ENCODE measurements at regions not wholly inside any gene's neighbourhood (a gene's known extent, or its start where the extent isn't known, plus 50 kb on each side); places are given as distances from the start of the nearest gene placed in this dataset.

GRCh38 chr10:78640796-78641636 lies 427.8 kb upstream of the ZMIZ1 start:
- Histone ChIP-seq H3K27me3 (ENCODE audit: control insufficient read depth, insufficient read depth, low read length) (peaks cover 2% of the 10 kb centered on the region), H3K4me1 (ENCODE audit: control insufficient read depth, insufficient read depth, low read length) (no peaks in the 10 kb centered on the region), H3K36me3 (ENCODE audit: control insufficient read depth, insufficient read depth, low read length) (no peaks in the 10 kb centered on the region), H3K9me3 (ENCODE audit: control insufficient read depth, insufficient read depth, low read length) (no peaks in the 10 kb centered on the region), H3K9ac (ENCODE audit: low read depth, low read length) (no peak overlapping the region), H3K4me3 (ENCODE audit: low read depth, low read length) (no peak overlapping the region)

- no peaks in the 10 kb centered on the region for H3K36me3 ChIP-seq (ENCODE audit: control insufficient read depth, insufficient read depth, low read length)
- H3K4me3 ChIP-seq (ENCODE audit: low read depth, low read length) = no peak overlapping the region
- H3K27me3 ChIP-seq (ENCODE audit: control insufficient read depth, insufficient read depth, low read length) = peaks cover 2% of the 10 kb centered on the region
- H3K9me3 ChIP-seq (ENCODE audit: control insufficient read depth, insufficient read depth, low read length) = no peaks in the 10 kb centered on the region
- H3K4me1 ChIP-seq (ENCODE audit: control insufficient read depth, insufficient read depth, low read length) = no peaks in the 10 kb centered on the region
- no peak overlapping the region for H3K9ac ChIP-seq (ENCODE audit: low read depth, low read length)
These were observed 427.1 kb upstream of the ZMIZ1 start for GRCh38 chr10:78641693-78642092.

DNA sequence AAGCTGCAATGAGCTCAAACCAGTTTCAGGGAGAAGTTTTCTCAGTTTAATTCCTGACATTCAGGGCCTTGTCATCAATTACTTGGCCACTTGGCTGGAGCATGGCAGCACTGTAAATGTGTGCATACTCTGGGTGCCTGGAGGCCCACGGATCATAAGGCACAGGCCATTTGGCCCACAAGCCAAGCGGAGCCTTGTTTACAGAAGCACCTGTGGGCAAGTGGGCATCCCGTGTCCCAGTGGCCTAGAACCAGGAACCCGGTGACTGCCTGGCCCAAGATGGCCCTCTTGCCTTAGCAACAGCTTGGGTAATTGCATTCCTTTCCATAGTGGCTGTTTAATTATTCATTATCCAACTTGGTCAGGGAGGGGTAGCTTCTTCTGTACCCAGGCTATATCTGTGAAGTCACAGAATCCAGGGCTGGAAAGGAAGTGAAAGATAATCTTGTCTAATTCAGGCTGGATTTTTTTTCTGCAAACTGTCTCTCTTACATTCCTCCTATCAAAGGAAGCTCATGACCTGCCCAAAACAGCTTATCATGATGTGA lies 426.4 kb upstream of the ZMIZ1 start:
- no peaks in the 10 kb centered on the region for H3K9me3 ChIP-seq (ENCODE audit: control insufficient read depth, insufficient read depth, low read length)
- no peak overlapping the region for H3K4me3 ChIP-seq (ENCODE audit: low read depth, low read length)
- H3K36me3 ChIP-seq (ENCODE audit: control insufficient read depth, insufficient read depth, low read length) = no peaks in the 10 kb centered on the region
- no peaks in the 10 kb centered on the region for H3K27me3 ChIP-seq (ENCODE audit: control insufficient read depth, insufficient read depth, low read length)
- no peak overlapping the region for H3K9ac ChIP-seq (ENCODE audit: low read depth, low read length)
- H3K4me1 ChIP-seq (ENCODE audit: control insufficient read depth, insufficient read depth, low read length) = no peaks in the 10 kb centered on the region

DNA sequence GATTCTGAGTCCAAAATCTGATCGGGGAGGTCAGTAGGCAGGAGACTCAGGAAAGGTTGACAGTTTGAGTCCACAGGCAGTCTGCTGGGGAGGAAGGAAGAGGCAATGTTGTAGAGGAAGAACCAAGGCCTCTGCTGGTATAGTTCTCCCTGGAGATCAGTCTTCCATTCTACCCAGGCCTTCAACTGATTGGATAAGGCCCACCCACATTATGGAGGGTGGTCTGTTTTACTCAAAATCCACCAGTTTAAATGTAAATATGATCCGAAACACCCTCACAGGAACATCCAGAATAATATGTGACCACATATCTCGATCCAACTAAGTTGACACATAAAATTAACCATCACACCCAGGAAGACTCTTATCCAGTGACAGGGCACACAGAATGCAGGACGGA lies 425.3 kb upstream of the ZMIZ1 start:
- no peaks in the 10 kb centered on the region for H3K4me1 ChIP-seq (ENCODE audit: control insufficient read depth, insufficient read depth, low read length)
- no peak overlapping the region for H3K4me3 ChIP-seq (ENCODE audit: low read depth, low read length)
- H3K9me3 ChIP-seq (ENCODE audit: control insufficient read depth, insufficient read depth, low read length) = no peaks in the 10 kb centered on the region
- no peak overlapping the region for H3K9ac ChIP-seq (ENCODE audit: low read depth, low read length)
- no peaks in the 10 kb centered on the region for H3K27me3 ChIP-seq (ENCODE audit: control insufficient read depth, insufficient read depth, low read length)
- H3K36me3 ChIP-seq (ENCODE audit: control insufficient read depth, insufficient read depth, low read length) = no peaks in the 10 kb centered on the region

DNA sequence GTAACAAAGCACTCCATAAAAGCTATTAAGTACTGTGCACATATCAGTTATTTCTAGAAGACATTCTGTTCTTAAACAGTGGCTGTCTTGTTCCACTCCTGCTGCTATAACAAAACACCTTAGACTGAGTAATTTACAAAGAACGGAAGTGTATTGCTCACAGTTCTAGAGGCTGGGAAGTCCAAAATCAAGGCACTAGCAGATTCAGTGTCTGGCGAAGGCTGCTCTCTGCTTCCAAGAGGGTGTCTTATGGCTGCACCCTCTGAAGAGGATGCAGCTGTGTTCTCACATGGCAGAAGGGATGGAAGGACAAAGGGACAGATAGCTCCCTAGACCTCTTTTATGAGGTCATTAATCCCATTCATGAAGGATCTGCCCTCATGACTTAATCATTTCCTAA lies 424.2 kb upstream of the ZMIZ1 start:
- Histone ChIP-seq H3K4me3 (ENCODE audit: low read depth, low read length) (no peak overlapping the region), H3K9me3 (ENCODE audit: control insufficient read depth, insufficient read depth, low read length) (no peaks in the 10 kb centered on the region), H3K9ac (ENCODE audit: low read depth, low read length) (no peak overlapping the region), H3K4me1 (ENCODE audit: control insufficient read depth, insufficient read depth, low read length) (no peaks in the 10 kb centered on the region), H3K27me3 (ENCODE audit: control insufficient read depth, insufficient read depth, low read length) (no peaks in the 10 kb centered on the region), H3K36me3 (ENCODE audit: control insufficient read depth, insufficient read depth, low read length) (no peaks in the 10 kb centered on the region)

DNA sequence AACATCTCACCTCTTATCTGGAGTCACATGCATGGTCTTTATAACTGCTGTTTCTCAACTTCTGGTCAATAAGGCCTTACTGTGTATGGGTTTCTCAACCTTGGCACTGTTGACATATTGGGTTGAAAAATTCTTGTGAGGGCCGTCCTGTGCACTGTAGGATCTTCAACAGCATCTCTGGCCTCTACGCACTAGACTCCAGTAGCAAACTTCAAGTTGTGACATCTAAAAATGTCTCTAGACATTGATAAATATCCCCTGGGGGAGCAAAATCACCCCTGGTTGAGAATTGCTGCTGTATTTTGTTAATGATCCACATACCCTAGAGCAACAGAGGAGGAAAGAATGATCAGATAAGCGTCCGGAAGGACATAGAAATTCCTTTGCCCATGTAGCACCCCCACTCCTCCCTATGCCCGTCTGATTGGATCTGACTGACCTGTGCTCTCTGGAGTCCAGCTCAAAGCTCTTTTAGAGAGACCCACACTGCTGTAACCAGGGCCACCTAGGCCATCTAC lies 423.5 kb upstream of the ZMIZ1 start:
- no peaks in the 10 kb centered on the region for H3K36me3 ChIP-seq (ENCODE audit: control insufficient read depth, insufficient read depth, low read length)
- no peaks in the 10 kb centered on the region for H3K4me1 ChIP-seq (ENCODE audit: control insufficient read depth, insufficient read depth, low read length)
- no peak overlapping the region for H3K4me3 ChIP-seq (ENCODE audit: low read depth, low read length)
- no peaks in the 10 kb centered on the region for H3K27me3 ChIP-seq (ENCODE audit: control insufficient read depth, insufficient read depth, low read length)
- H3K9me3 ChIP-seq (ENCODE audit: control insufficient read depth, insufficient read depth, low read length) = no peaks in the 10 kb centered on the region
- no peak overlapping the region for H3K9ac ChIP-seq (ENCODE audit: low read depth, low read length)

GRCh38 chr10:78645975-78646374 lies 422.8 kb upstream of the ZMIZ1 start:
- Histone ChIP-seq H3K27me3 (ENCODE audit: control insufficient read depth, insufficient read depth, low read length) (no peaks in the 10 kb centered on the region), H3K9me3 (ENCODE audit: control insufficient read depth, insufficient read depth, low read length) (no peaks in the 10 kb centered on the region), H3K4me1 (ENCODE audit: control insufficient read depth, insufficient read depth, low read length) (no peaks in the 10 kb centered on the region), H3K36me3 (ENCODE audit: control insufficient read depth, insufficient read depth, low read length) (no peaks in the 10 kb centered on the region), H3K4me3 (ENCODE audit: low read depth, low read length) (no peak overlapping the region), H3K9ac (ENCODE audit: low read depth, low read length) (no peak overlapping the region)

GRCh38 chr10:78648256-78648860 lies 420.4 kb upstream of the ZMIZ1 start:
- Histone ChIP-seq H3K9me3 (ENCODE audit: control insufficient read depth, insufficient read depth, low read length) (no peaks in the 10 kb centered on the region), H3K27me3 (ENCODE audit: control insufficient read depth, insufficient read depth, low read length) (no peaks in the 10 kb centered on the region), H3K4me1 (ENCODE audit: control insufficient read depth, insufficient read depth, low read length) (no peaks in the 10 kb centered on the region), H3K9ac (ENCODE audit: low read depth, low read length) (no peak overlapping the region), H3K4me3 (ENCODE audit: low read depth, low read length) (no peak overlapping the region), H3K36me3 (ENCODE audit: control insufficient read depth, insufficient read depth, low read length) (no peaks in the 10 kb centered on the region)

- Histone ChIP-seq H3K27me3 (ENCODE audit: control insufficient read depth, insufficient read depth, low read length) (no peaks in the 10 kb centered on the region), H3K9me3 (ENCODE audit: control insufficient read depth, insufficient read depth, low read length) (no peaks in the 10 kb centered on the region), H3K9ac (ENCODE audit: low read depth, low read length) (no peak overlapping the region), H3K4me1 (ENCODE audit: control insufficient read depth, insufficient read depth, low read length) (no peaks in the 10 kb centered on the region), H3K4me3 (ENCODE audit: low read depth, low read length) (no peak overlapping the region), H3K36me3 (ENCODE audit: control insufficient read depth, insufficient read depth, low read length) (no peaks in the 10 kb centered on the region)
These were observed 419.3 kb upstream of the ZMIZ1 start for GRCh38 chr10:78649429-78649828.

- Histone ChIP-seq H3K4me3 (ENCODE audit: low read depth, low read length) (no peak overlapping the region), H3K9ac (ENCODE audit: low read depth, low read length) (no peak overlapping the region), H3K36me3 (ENCODE audit: control insufficient read depth, insufficient read depth, low read length) (no peaks in the 10 kb centered on the region), H3K4me1 (ENCODE audit: control insufficient read depth, insufficient read depth, low read length) (no peaks in the 10 kb centered on the region), H3K27me3 (ENCODE audit: control insufficient read depth, insufficient read depth, low read length) (no peaks in the 10 kb centered on the region), H3K9me3 (ENCODE audit: control insufficient read depth, insufficient read depth, low read length) (no peaks in the 10 kb centered on the region)
These were observed 418.6 kb upstream of the ZMIZ1 start for GRCh38 chr10:78650122-78650521.

DNA sequence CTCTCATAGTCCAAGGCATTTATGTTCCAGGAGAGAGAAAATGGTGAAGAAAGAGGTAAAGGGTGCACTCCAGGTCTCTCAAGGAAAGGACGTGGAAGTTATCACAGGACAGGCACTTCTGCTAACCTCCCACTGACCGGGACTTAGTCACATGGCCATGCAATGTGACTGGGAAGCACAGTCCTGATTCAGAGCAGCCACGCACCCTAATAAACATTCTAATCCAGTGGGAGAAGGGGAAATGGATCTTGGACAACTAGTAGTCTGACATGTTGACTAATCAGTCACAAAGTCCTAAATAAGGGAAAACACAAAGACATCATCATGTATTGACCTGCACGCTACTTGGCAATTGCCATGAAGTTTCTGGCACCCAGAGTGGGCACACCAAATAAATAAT lies 417.5 kb upstream of the ZMIZ1 start:
- H3K27me3 ChIP-seq (ENCODE audit: control insufficient read depth, insufficient read depth, low read length) = no peaks in the 10 kb centered on the region

DNA sequence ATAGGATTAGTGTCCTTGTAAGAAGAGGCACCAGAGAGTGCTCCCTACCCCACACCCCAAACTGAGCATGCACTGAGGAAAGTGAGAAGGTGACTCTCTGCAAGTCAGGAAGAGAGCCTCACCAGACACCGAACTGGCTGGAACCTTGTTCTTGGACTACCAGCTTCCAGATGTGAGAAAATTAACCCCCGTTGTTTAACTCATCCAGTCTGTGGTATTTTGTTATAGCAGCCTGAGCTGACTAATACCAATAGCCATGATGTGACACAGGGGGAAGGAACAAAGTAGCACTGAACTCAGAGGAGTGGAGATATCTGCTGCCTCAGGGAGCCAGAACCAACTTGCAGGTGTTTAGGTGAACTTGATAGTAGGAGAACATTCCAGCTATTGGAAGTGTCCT lies 415.2 kb upstream of the ZMIZ1 start:
- no peaks in the 10 kb centered on the region for H3K9me3 ChIP-seq (ENCODE audit: control insufficient read depth, insufficient read depth, low read length)
- no peaks in the 10 kb centered on the region for H3K4me1 ChIP-seq (ENCODE audit: control insufficient read depth, insufficient read depth, low read length)
- H3K4me3 ChIP-seq (ENCODE audit: low read depth, low read length) = no peak overlapping the region
- H3K9ac ChIP-seq (ENCODE audit: low read depth, low read length) = no peak overlapping the region
- H3K27me3 ChIP-seq (ENCODE audit: control insufficient read depth, insufficient read depth, low read length) = no peaks in the 10 kb centered on the region
- no peaks in the 10 kb centered on the region for H3K36me3 ChIP-seq (ENCODE audit: control insufficient read depth, insufficient read depth, low read length)

More for the DNA sequence above, 417.5 kb upstream of the ZMIZ1 start:
- no peaks in the 10 kb centered on the region for H3K9me3 ChIP-seq (ENCODE audit: control insufficient read depth, insufficient read depth, low read length)
- no peak overlapping the region for H3K9ac ChIP-seq (ENCODE audit: low read depth, low read length)
- no peaks in the 10 kb centered on the region for H3K36me3 ChIP-seq (ENCODE audit: control insufficient read depth, insufficient read depth, low read length)
- H3K4me3 ChIP-seq (ENCODE audit: low read depth, low read length) = no peak overlapping the region
- H3K4me1 ChIP-seq (ENCODE audit: control insufficient read depth, insufficient read depth, low read length) = no peaks in the 10 kb centered on the region
